ENCODE measurements at regions not wholly inside any gene's neighbourhood (a gene's known extent, or its start where the extent isn't known, plus 50 kb on each side); places are given as distances from the start of the nearest gene placed in this dataset.

DNA sequence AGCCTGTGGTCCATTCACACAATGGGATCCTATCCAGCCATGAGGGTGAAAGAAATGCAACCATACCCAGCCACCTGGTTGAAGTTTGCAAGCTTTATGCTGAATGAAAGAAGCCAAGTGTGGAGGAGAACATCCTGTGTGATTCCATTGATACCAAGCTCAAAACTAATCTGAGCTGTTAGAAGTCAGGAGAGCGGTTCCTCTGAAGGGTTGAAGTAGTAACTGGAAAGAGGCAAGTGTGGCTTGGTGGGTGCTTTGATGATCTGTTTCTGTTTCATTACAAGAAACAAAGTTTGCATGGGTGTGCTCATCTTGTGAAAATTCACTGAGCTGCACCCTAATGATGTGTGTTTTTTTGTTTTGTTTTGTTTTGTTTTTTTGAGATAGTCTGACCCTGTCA is 99.4 kb downstream of the SALL1 start:
- no peak for TF ChIP-seq POLR2A (IDR thresholded peaks at IDR 0.05)
- TF ChIP-seq, protein P1, sequence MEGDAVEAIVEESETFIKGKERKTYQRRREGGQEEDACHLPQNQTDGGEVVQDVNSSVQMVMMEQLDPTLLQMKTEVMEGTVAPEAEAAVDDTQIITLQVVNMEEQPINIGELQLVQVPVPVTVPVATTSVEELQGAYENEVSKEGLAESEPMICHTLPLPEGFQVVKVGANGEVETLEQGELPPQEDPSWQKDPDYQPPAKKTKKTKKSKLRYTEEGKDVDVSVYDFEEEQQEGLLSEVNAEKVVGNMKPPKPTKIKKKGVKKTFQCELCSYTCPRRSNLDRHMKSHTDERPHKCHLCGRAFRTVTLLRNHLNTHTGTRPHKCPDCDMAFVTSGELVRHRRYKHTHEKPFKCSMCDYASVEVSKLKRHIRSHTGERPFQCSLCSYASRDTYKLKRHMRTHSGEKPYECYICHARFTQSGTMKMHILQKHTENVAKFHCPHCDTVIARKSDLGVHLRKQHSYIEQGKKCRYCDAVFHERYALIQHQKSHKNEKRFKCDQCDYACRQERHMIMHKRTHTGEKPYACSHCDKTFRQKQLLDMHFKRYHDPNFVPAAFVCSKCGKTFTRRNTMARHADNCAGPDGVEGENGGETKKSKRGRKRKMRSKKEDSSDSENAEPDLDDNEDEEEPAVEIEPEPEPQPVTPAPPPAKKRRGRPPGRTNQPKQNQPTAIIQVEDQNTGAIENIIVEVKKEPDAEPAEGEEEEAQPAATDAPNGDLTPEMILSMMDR (IDR thresholded peaks at IDR 0.05): no peak
- intact Hi-C loops (cut with DNase I): no loop called here
- Histone ChIP-seq H3K4me3 (no peak overlapping the region), H3K36me3 (no peaks in the 10 kb centered on the region), H3K27me3 (peaks cover 0 to 29% (median 0%) of the 10 kb centered on the region in 9 donors), H3K27ac (no peak overlapping the region), H3K4me1 (no peaks in the 10 kb centered on the region), H3K9me3 (no peaks in the 10 kb centered on the region)
- no peak for DNase-seq
- WGBS, 4 donors: 79 to 88% (median 86%) methylated on average over 1 of the region's 1 CpG
- no peak for ATAC-seq

GRCh38 chr16:51050377-51050706 is 100.7 kb downstream of the SALL1 start:
- intact Hi-C loops (cut with DNase I): no loop called here
- H3K4me1 ChIP-seq: no peaks in the 10 kb centered on the region
- H3K27ac ChIP-seq: no peak overlapping the region
- no peaks in the 10 kb centered on the region for H3K9me3 ChIP-seq
- WGBS, 4 donors: 69 to 74% (median 71%) methylated on average over 4 of the region's 4 CpGs
- ATAC-seq: no peak
- peaks cover 0 to 17% (median 0%) of the 10 kb centered on the region in 9 donors for H3K27me3 ChIP-seq
- TF ChIP-seq POLR2A (IDR thresholded peaks at IDR 0.05): no peak
- TF ChIP-seq, protein P1 (IDR thresholded peaks at IDR 0.05): no peak
- H3K4me3 ChIP-seq: no peak overlapping the region
- no peak for DNase-seq
- no peaks in the 10 kb centered on the region for H3K36me3 ChIP-seq

DNA sequence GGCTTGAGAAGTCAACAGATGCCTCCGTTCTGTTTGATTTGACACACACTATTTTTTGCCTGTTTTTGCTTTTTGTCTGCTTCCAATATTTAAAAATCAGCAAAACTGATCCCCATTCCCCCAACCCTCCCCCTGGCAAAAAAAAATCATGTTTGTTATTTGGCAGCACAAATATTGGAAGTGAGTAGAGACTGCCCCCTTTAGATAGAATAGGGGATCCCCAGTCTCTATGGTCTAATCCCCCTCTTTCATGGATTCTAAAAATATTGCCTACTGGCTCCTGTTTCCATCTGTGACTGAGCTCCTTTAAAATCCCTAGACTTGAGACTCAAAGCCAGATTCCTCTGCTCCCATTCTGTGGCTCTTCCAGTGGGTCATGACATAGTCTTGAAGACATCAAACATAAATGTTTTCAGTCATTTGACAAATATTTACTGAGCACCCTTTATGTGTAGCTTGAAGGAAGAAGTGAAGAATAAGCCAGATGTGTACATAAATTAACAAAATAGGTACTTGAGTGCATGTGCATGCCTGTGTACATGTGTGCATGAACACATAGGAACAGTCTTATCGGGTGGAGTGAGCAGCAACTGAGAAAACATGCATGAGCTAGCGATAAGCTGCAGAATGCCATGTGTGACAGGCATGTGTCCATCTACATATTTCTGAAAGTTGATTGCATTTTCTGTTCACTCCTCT is 101.2 kb downstream of the SALL1 start:
- intact Hi-C loops (cut with DNase I): no loop called here
- H3K36me3 ChIP-seq: no peaks in the 10 kb centered on the region
- WGBS, 4 donors: 86 to 89% (median 88%) methylated on average over 3 of the region's 3 CpGs

GRCh38 chr16:51049276-51049675 is 101.8 kb downstream of the SALL1 start:
- no peak for ATAC-seq
- Histone ChIP-seq H3K36me3 (no peaks in the 10 kb centered on the region), H3K4me1 (no peaks in the 10 kb centered on the region), H3K9me3 (no peaks in the 10 kb centered on the region), H3K27ac (no peak overlapping the region), H3K4me3 (no peak overlapping the region), H3K27me3 (peaks cover 0 to 9% (median 0%) of the 10 kb centered on the region in 9 donors)
- TF ChIP-seq, protein P1 (IDR thresholded peaks at IDR 0.05): no peak
- TF ChIP-seq POLR2A (IDR thresholded peaks at IDR 0.05): no peak
- intact Hi-C loops (cut with DNase I): no loop called here
- WGBS, 4 donors: 78 to 89% (median 85%) methylated on average over 6 of the region's 6 CpGs
- no peak for DNase-seq

More for the DNA sequence above, 101.2 kb downstream of the SALL1 start:
- H3K27ac ChIP-seq: no peak overlapping the region
- DNase-seq: no peak
- H3K4me1 ChIP-seq: no peaks in the 10 kb centered on the region
- H3K9me3 ChIP-seq: no peaks in the 10 kb centered on the region
- ATAC-seq: no peak
- H3K27me3 ChIP-seq: peaks cover 0 to 12% (median 0%) of the 10 kb centered on the region in 9 donors
- TF ChIP-seq, protein P1 (IDR thresholded peaks at IDR 0.05): no peak
- no peak for TF ChIP-seq POLR2A (IDR thresholded peaks at IDR 0.05)
- H3K4me3 ChIP-seq: no peak overlapping the region

Measured in heart left ventricle (tissue), 16 donors.